HepG2 (cell line): ENCODE measurements at regions not wholly inside any gene's neighbourhood (a gene's known extent, or its start where the extent isn't known, plus 50 kb on each side); places are given as distances from the start of the nearest gene placed in this dataset.

Experiments
- ATAC-seq: fragments of 200-7000 bp; cut with Tn5 transposase; 3 replicates; pipeline ENCODE4 v1.9.1; 2020; ENCODE audit warnings: mild to moderate bottlenecking, moderate library complexity
- BruUV-seq: library from RNA; stranded (reverse); fragments of 400-500 nt; replicated peaks from 2 replicates; lab custom pipeline; 2021; lab: Mats Ljungman, UMichigan
- CTCF ChIA-PET: fragments of 300-600 bp; formaldehyde crosslinking; extraction: SDS; loops from one replicate; lab custom pipeline; 2021; ENCODE audit warnings: low total read pairs, inconsistent platforms, low intra/inter-chr PET ratio; lab: Yijun Ruan, JAX
- POLR2A ChIA-PET: fragments of 350-600 bp; sonication (Branson Sonifier 250); formaldehyde crosslinking; loops from one replicate; lab custom pipeline; 2020; ENCODE audit warnings: antibody characterized with exemption, inconsistent platforms; lab: Yijun Ruan, JAX
- DNase-seq: peaks from one replicate; pipeline ENCODE4 v3.0.0-alpha.2; 2015; ENCODE audit warnings: low spot score
- FAIRE-seq: peaks from 3 replicates; lab custom pipeline; 2011; peaks lifted over from hg19 to GRCh38; lab: Jason Lieb, UNC
- H2AFZ ChIP-seq: one replicate; pipeline ENCODE4 v1.6.1; 2011; ENCODE audit warnings: low read length, inconsistent platforms
- H3K27ac ChIP-seq: fragments of 300-600 bp; 3 replicates; pipeline ENCODE4 v1.8.0; 2011; ENCODE audit warnings: mixed run types, mild to moderate bottlenecking, mixed read lengths, low read length, inconsistent platforms; ENCODE audit not compliant: insufficient read depth; ENCODE audit errors: extremely low read length
- H3K27me3 ChIP-seq, 2 experiments: fragments of 200-600 bp in 1 of 2; 2 replicates in 1 of 2; 3 replicates in 1 of 2; pipeline versions ENCODE4 v1.6.0 to v1.8.0; 2011; ENCODE audit warnings: low read length in 2 of 2, mild to moderate bottlenecking in 2 of 2, moderate library complexity in 2 of 2, inconsistent platforms in 1 of 2; ENCODE audit not compliant: insufficient read depth in 2 of 2, control insufficient read depth in 1 of 2
- H3K36me3 ChIP-seq, 2 experiments: fragments of 200-600 bp in 1 of 2; replicated peaks in 1 of 2; 2 replicates in 1 of 2; 3 replicates in 1 of 2; pipeline versions ENCODE4 v1.5.1 to v1.8.0; 2011; ENCODE audit warnings: low read length in 2 of 2, inconsistent platforms in 1 of 2; ENCODE audit not compliant: insufficient read depth in 2 of 2, control insufficient read depth in 1 of 2
- H3K4me1 ChIP-seq: 2 replicates; pipeline ENCODE4 v1.5.1; 2012; ENCODE audit warnings: low read length, inconsistent platforms; ENCODE audit not compliant: insufficient read depth
- H3K4me2 ChIP-seq: 2 replicates; pipeline ENCODE4 v1.6.0; 2011; ENCODE audit warnings: low read depth, low read length, inconsistent platforms
- H3K4me3 ChIP-seq, 3 experiments: fragments of 200-600 bp in 1 of 3; sonication (generic), shearing (Covaris generic) in 1 of 3; replicated peaks in 1 of 3; 2 replicates each; pipeline ENCODE4 v1.5.1; 2011 to 2016; ENCODE audit warnings: low read length in 3 of 3, inconsistent platforms in 2 of 3, low read depth in 2 of 3, mild to moderate bottlenecking in 2 of 3, control low read depth in 1 of 3, mixed read lengths in 1 of 3; ENCODE audit not compliant: insufficient read depth in 1 of 3
- H3K79me2 ChIP-seq: one replicate; pipeline ENCODE4 v1.6.1; 2011; ENCODE audit warnings: low read length, inconsistent platforms; ENCODE audit not compliant: insufficient read depth
- H3K9ac ChIP-seq: 2 replicates; pipeline ENCODE4 v1.6.0; 2011; ENCODE audit warnings: mild to moderate bottlenecking, low read depth, low read length, inconsistent platforms; ENCODE audit not compliant: insufficient read depth
- H3K9me3 ChIP-seq: 2 replicates; pipeline ENCODE4 v1.5.1; 2012; ENCODE audit warnings: mild to moderate bottlenecking, low read length
- H4K20me1 ChIP-seq: 2 replicates; pipeline ENCODE4 v1.6.0; 2011; ENCODE audit warnings: inconsistent platforms, mild to moderate bottlenecking, low read length, moderate library complexity; ENCODE audit not compliant: insufficient read depth
- ATF6 ChIP-seq: sonication (generic); formaldehyde crosslinking; conservative IDR thresholded peaks from 2 replicates; pipeline ENCODE4 v1.4.0; 2020; ENCODE audit warnings: missing genetic modification reagents
- E2F1 ChIP-seq: sonication (generic); formaldehyde crosslinking; IDR thresholded peaks from 2 replicates; pipeline ENCODE4 v1.5.0; 2020; ENCODE audit warnings: missing genetic modification reagents
- HNF1A ChIP-seq, 2 experiments: sonication (generic) in 1 of 2; formaldehyde crosslinking in 1 of 2; IDR thresholded peaks; 2 replicates each; pipeline versions ENCODE4 v1.4.0 to v1.6.1; 2016 to 2020; ENCODE audit warnings: borderline replicate concordance in 1 of 2, low read depth in 1 of 2, mild to moderate bottlenecking in 1 of 2, missing genetic modification reagents in 1 of 2
- HNF4G ChIP-seq, 2 experiments: sonication (generic) in 1 of 2; formaldehyde crosslinking in 1 of 2; IDR thresholded peaks; 2 replicates each; pipeline versions ENCODE4 v1.4.0 to v1.6.1; 2011 to 2020; ENCODE audit warnings: borderline replicate concordance in 2 of 2, low read depth in 2 of 2, mild to moderate bottlenecking in 2 of 2, low read length in 1 of 2, missing genetic modification reagents in 1 of 2, moderate library complexity in 1 of 2
- JUN ChIP-seq: sonication (generic); formaldehyde crosslinking; IDR thresholded peaks from 2 replicates; pipeline ENCODE4 v1.4.0; 2020; ENCODE audit warnings: mild to moderate bottlenecking, missing genetic modification reagents
- PAWR ChIP-seq: sonication (generic); formaldehyde crosslinking; IDR thresholded peaks from 2 replicates; pipeline ENCODE4 v1.4.0; 2020; ENCODE audit warnings: missing genetic modification reagents, mild to moderate bottlenecking, borderline replicate concordance
- PLRG1 ChIP-seq: fragments of 450-650 bp; conservative IDR thresholded peaks from 2 replicates; pipeline ENCODE4 v1.6.1; 2016
- POGZ ChIP-seq: sonication (generic); formaldehyde crosslinking; IDR thresholded peaks from 2 replicates; pipeline ENCODE4 v1.4.0; 2020; ENCODE audit warnings: mild to moderate bottlenecking, missing genetic modification reagents
- RAD21 ChIP-seq: fragments of 450-650 bp; formaldehyde crosslinking; IDR thresholded peaks from 2 replicates; pipeline ENCODE4 v1.5.0; 2020; ENCODE audit warnings: mild to moderate bottlenecking
- ZBTB46 ChIP-seq: sonication (generic); formaldehyde crosslinking; IDR thresholded peaks from 2 replicates; pipeline ENCODE4 v1.4.0; 2020; ENCODE audit warnings: mild to moderate bottlenecking, missing genetic modification reagents, borderline replicate concordance
- ZKSCAN1 ChIP-seq: fragments of 150-350 bp; IDR thresholded peaks from 2 replicates; pipeline ENCODE4 v1.6.1; 2014; ENCODE audit warnings: low read length
- ZNF17 ChIP-seq: sonication (generic); formaldehyde crosslinking; IDR thresholded peaks from 2 replicates; pipeline ENCODE4 v1.5.0; 2020; ENCODE audit warnings: mild to moderate bottlenecking, missing genetic modification reagents
- ZNF230 ChIP-seq: sonication (generic); formaldehyde crosslinking; IDR thresholded peaks from 2 replicates; pipeline ENCODE4 v1.4.0; 2020; ENCODE audit warnings: mild to moderate bottlenecking, missing genetic modification reagents
- ZNF282 ChIP-seq: fragments of 450-650 bp; IDR thresholded peaks from 2 replicates; pipeline ENCODE4 v1.6.1; 2018; ENCODE audit not compliant: partially characterized antibody
- ZNF354B ChIP-seq: sonication (generic); formaldehyde crosslinking; IDR thresholded peaks from 2 replicates; pipeline ENCODE4 v1.8.0; 2022; ENCODE audit warnings: mild to moderate bottlenecking, missing genetic modification reagents
- ZNF775 ChIP-seq: sonication (generic); formaldehyde crosslinking; IDR thresholded peaks from 2 replicates; pipeline ENCODE4 v1.4.0; 2020; ENCODE audit warnings: missing genetic modification reagents, mild to moderate bottlenecking, moderate library complexity, borderline replicate concordance
- ZSCAN21 ChIP-seq: sonication (generic); formaldehyde crosslinking; IDR thresholded peaks from 2 replicates; pipeline ENCODE4 v1.8.0; 2022; ENCODE audit warnings: mild to moderate bottlenecking, missing genetic modification reagents, moderate library complexity, borderline replicate concordance
- WGBS: methylation state at CpG from one replicate; pipeline ENCODE4 v1.1.6; 2017; ENCODE audit warnings: low lambda C conversion rate; 5-methylcytosine and 5-hydroxymethylcytosine counted together
- in situ Hi-C: cut with HindIII; loops from 2 replicates; pipeline ENCODE4 v1.10.0; 2017; ENCODE audit warnings: low pct_unique_long_range_greater_than_20kb; ENCODE audit not compliant: extremely low pct_ligation_motif_present
- intact Hi-C: fragments of 100-400 bp; cut with micrococcal nuclease; formaldehyde crosslinking; loops from one replicate; pipeline ENCODE4 v1.10.0; 2022; ENCODE audit not compliant: unreplicated experiment

- no peak overlapping the region for H3K4me2 ChIP-seq
- CTCF ChIA-PET, result no interaction called here
- no peak overlapping the region for H2AFZ ChIP-seq
- BruUV-seq, result no TSS peak
- 2% methylated on average over 3 of the region's 3 CpGs for WGBS
- H3K9ac ChIP-seq, result no peak overlapping the region
- no peaks in the 10 kb centered on the region for H3K9me3 ChIP-seq
- FAIRE-seq (no peak), DNase-seq (no peak), ATAC-seq (no peak)
- H3K27ac ChIP-seq, result no peak overlapping the region
- H3K36me3 ChIP-seq, result no peaks in the 10 kb centered on the region
- H3K4me3 ChIP-seq, result no peak overlapping the region
- no peaks in the 10 kb centered on the region for H4K20me1 ChIP-seq
- no peaks in the 10 kb centered on the region for H3K79me2 ChIP-seq
- no peaks in the 10 kb centered on the region for H3K27me3 ChIP-seq
- intact Hi-C loops, result no loop called here
- no peaks in the 10 kb centered on the region for H3K4me1 ChIP-seq
- in situ Hi-C loops, result no loop called here
- POLR2A ChIA-PET, result no interaction called here
- no peak for TF ChIP-seq E2F1 (CRISPR knock-in tag)
- no peak for TF ChIP-seq ZSCAN21
- no peak for TF ChIP-seq JUN (CRISPR knock-in tag)
- no peak for TF ChIP-seq ZNF775
- TF ChIP-seq ZNF354B (CRISPR knock-in tag), result no peak
- no peak for TF ChIP-seq PLRG1
- no peak for TF ChIP-seq HNF1A (IDR thresholded peaks at IDR 0.05; ENCODE audit: low read depth)
- TF ChIP-seq HNF1A (CRISPR knock-in tag; IDR thresholded peaks at IDR 0.05; ENCODE audit: borderline replicate concordance), result no peak
- no peak for TF ChIP-seq ZNF230
- no peak for TF ChIP-seq ZNF282
- no peak for TF ChIP-seq HNF4G (IDR thresholded peaks at IDR 0.05; ENCODE audit: borderline replicate concordance, low read depth, low read length)
- TF ChIP-seq HNF4G (CRISPR knock-in tag; IDR thresholded peaks at IDR 0.05; ENCODE audit: borderline replicate concordance, low read depth), result no peak
- TF ChIP-seq POGZ (CRISPR knock-in tag), result no peak
- TF ChIP-seq PAWR (CRISPR knock-in tag), result no peak
- no peak for TF ChIP-seq ZNF17 (CRISPR knock-in tag)
- no peak for TF ChIP-seq ZBTB46 (CRISPR knock-in tag)
- TF ChIP-seq ATF6, result no peak
- no peak for TF ChIP-seq ZKSCAN1
- no peak for TF ChIP-seq RAD21 (CRISPR knock-in tag)
These were observed 441.7 kb upstream of the PDZRN3 start for GRCh38 chr3:74066456-74066855.
